HepG2 (cell line): ENCODE measurements at regions not wholly inside any gene's neighbourhood (a gene's known extent, or its start where the extent isn't known, plus 50 kb on each side); places are given as distances from the start of the nearest gene placed in this dataset.

Experiments used
- KAT7 ChIP-seq: IDR thresholded peaks from 2 replicates; pipeline ENCODE4 v1.6.1; 2018; ENCODE audit warnings: borderline replicate concordance, missing compliant biosample characterization
- POLR2AphosphoS5 ChIP-seq: IDR thresholded peaks from 2 replicates; pipeline ENCODE4 v1.6.1; 2012; ENCODE audit warnings: low read depth, low read length
- PTBP1 ChIP-seq: fragments of 200-400 bp; formaldehyde crosslinking; IDR thresholded peaks from 2 replicates; pipeline ENCODE4 v1.6.1; 2018; ENCODE audit warnings: low read length, low read depth; ENCODE audit not compliant: poor library complexity, severe bottlenecking
- ZNF547 ChIP-seq: sonication (generic); formaldehyde crosslinking; IDR thresholded peaks from 2 replicates; pipeline ENCODE4 v1.5.1; 2020; ENCODE audit warnings: mild to moderate bottlenecking, missing genetic modification reagents
- ZZZ3 ChIP-seq: sonication (generic); formaldehyde crosslinking; IDR thresholded peaks from 2 replicates; pipeline ENCODE4 v1.4.0; 2020; ENCODE audit warnings: missing genetic modification reagents, mild to moderate bottlenecking, borderline replicate concordance
- TF ChIP-seq, protein P1 (sequence below): sonication (generic); formaldehyde crosslinking; IDR thresholded peaks from 2 replicates; pipeline ENCODE4 v1.4.0; 2020; ENCODE audit warnings: missing genetic modification reagents, borderline replicate concordance

DNA sequence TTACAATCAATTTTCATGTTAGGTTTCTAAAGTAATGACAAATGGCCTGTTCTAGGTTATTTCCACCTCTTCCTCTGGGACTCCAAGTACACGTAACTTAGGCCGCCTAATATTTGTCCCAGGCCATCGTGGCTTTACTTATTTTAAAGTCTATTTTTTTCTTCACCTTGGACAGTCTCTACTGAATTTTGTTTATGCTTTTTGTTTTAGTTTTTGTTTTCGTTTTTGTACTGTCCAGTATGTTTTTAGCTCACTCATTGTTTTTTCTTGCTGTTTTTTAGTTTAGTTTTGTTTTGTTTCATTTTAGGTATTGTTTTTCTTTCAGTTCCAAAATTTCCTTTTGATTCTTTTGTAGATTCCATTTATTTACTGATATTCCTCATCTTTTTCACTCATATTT, 187.7 kb upstream of the RNPC3 start:
- no peak for TF ChIP-seq ZNF547
- TF ChIP-seq PTBP1: no peak
- no peak for TF ChIP-seq POLR2AphosphoS5
- TF ChIP-seq, protein P1, sequence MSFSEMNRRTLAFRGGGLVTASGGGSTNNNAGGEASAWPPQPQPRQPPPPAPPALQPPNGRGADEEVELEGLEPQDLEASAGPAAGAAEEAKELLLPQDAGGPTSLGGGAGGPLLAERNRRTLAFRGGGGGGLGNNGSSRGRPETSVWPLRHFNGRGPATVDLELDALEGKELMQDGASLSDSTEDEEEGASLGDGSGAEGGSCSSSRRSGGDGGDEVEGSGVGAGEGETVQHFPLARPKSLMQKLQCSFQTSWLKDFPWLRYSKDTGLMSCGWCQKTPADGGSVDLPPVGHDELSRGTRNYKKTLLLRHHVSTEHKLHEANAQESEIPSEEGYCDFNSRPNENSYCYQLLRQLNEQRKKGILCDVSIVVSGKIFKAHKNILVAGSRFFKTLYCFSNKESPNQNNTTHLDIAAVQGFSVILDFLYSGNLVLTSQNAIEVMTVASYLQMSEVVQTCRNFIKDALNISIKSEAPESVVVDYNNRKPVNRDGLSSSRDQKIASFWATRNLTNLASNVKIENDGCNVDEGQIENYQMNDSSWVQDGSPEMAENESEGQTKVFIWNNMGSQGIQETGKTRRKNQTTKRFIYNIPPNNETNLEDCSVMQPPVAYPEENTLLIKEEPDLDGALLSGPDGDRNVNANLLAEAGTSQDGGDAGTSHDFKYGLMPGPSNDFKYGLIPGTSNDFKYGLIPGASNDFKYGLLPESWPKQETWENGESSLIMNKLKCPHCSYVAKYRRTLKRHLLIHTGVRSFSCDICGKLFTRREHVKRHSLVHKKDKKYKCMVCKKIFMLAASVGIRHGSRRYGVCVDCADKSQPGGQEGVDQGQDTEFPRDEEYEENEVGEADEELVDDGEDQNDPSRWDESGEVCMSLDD (CRISPR knock-in tag): no peak
- no peak for TF ChIP-seq ZZZ3 (CRISPR knock-in tag)
- TF ChIP-seq KAT7 (CRISPR knock-in tag): no peak
